Peyer's patch (tissue), 4 donors: ENCODE measurements at regions not wholly inside any gene's neighbourhood (a gene's known extent, or its start where the extent isn't known, plus 50 kb on each side); places are given as distances from the start of the nearest gene placed in this dataset.

Source experiments
- CTCF ChIP-seq, 6 experiments: fragments of 450-650 bp in 4 of 6; fragments of 200-600 bp in 2 of 6; sonication (generic) in 1 of 6; IDR thresholded peaks; one replicate each; pipeline ENCODE4 v1.5.1; 2017 to 2019; ENCODE audit warnings: antibody characterized with exemption in 6 of 6, mild to moderate bottlenecking in 3 of 6, moderate library complexity in 1 of 6
- POLR2A ChIP-seq, 2 donors: fragments of 450-650 bp; IDR thresholded peaks; one replicate each; pipeline ENCODE4 v1.5.1; 2017; ENCODE audit warnings: antibody characterized with exemption in 2 of 2, mild to moderate bottlenecking in 2 of 2, moderate library complexity in 2 of 2

DNA sequence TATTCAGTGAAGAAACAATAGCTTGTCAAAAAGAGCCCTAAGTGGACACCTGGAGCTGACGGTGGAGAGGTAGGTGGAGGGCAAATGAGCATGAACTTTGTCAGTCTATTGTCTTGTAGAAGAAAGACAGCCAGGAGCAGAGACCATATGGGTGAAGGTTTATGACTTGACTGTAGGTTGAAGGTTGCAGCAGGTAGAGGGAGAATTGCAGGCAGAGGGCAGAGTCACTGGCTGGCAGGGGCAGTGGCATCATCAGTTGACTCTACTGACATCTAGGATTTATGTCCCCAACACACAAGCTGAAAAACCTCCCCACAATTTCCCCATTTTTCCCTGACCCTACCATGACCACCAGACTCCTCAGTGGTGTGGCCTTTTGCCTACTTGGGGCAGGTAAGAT is 243.6 kb upstream of the PRSS58 start:
- TF ChIP-seq CTCF (IDR thresholded peaks at IDR 0.05) (peak in 2 of 6 experiments; percentile 10 to 38), POLR2A (IDR thresholded peaks at IDR 0.05) (no peak)
